ENCODE measurements at regions not wholly inside any gene's neighbourhood (a gene's known extent, or its start where the extent isn't known, plus 50 kb on each side); places are given as distances from the start of the nearest gene placed in this dataset.

DNA sequence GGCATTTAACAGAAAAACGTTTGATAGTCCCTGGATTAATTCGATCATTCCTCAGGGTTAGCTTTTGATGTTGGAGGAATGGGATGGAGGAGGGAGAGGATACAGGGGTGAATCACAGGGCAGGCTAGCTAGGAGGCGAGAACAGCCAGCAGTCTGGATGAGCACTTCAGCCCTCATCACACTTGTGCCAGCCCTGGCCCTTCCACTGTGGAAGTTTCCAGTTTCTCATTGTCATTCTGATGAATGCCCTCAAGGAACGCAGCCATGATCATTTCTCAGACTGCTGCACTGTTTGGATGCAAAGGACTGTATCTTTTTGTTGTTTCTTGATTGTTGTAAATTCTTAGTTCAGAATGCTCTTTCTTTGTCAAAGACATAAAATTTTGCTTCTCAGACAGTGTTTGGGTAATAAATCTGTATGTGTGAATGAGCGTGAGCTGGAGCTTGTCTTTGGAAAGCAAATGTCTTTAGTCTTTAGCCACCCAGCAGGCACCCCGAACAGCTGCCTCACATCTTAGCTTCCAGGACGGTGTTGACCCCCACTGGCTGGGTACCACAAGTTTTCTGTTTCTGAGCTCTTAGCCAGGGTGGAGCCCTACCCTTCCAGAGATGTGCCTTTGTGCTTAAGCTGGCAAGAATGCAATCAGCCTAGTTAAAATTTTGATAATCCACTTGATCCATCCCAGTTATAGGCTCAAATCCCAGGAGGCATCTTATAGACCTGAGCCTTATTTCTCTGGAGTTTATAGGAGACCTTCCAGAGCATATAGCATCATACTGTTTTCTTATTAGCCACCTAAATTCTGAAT lies 121.1 kb downstream of the PDCD6IP start:
- no peaks in the 10 kb centered on the region for H3K36me3 Mint-ChIP-seq
- H3K4me3 Mint-ChIP-seq: no peak overlapping the region
- H3K27me3 Mint-ChIP-seq: no peaks in the 10 kb centered on the region
- H3K27ac Mint-ChIP-seq: no peak overlapping the region
- H3K9me3 Mint-ChIP-seq (ENCODE audit: low read depth): no peaks in the 10 kb centered on the region
- H3K4me1 Mint-ChIP-seq (ENCODE audit: low read depth): no peaks in the 10 kb centered on the region

DNA sequence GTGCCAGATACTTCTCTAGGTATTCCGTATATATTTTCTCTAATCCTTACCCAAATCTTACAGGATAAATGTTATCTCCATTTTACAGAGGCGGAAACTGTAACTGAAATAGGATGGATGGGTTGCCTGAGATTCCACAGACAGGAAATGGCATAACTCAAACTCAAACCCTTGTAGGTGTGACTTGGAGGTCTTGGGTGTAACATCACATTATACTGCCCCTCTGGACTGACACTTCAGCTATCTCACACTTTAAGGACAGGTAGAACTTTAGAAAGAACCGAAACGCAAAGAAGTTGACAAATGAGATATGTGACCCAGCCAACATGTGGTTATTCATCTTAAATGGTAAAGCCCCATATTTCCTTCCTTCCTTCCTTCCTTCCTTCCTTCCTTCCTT lies 122.1 kb downstream of the PDCD6IP start:
- Mint-ChIP-seq H3K27ac (no peak overlapping the region), H3K36me3 (no peaks in the 10 kb centered on the region), H3K9me3 (ENCODE audit: low read depth) (no peaks in the 10 kb centered on the region)

DNA sequence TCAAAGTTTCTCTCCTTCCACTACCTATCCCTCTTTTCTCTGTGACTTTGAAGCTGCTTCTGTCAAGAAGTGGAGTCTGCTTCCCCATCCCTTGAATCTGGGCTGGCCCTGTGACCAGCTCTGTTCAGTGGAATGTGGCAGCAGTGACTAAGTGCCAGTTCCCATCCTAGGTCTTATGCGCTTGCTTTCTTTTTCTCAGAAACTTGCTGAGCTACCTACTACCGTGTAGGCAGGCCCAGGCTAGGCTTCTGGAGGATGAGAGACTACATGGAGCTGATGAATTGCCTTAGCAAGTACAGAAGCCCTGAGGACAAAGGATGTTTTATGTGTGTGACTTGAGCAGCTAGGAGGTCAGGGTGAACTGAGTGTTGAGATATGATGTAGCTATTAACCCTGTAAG lies 123.2 kb downstream of the PDCD6IP start:
- Mint-ChIP-seq H3K4me3 (no peak overlapping the region), H3K27me3 (no peaks in the 10 kb centered on the region), H3K4me1 (ENCODE audit: low read depth) (no peaks in the 10 kb centered on the region), H3K27ac (no peak overlapping the region), H3K36me3 (no peaks in the 10 kb centered on the region), H3K9me3 (ENCODE audit: low read depth) (no peaks in the 10 kb centered on the region)

More for the DNA sequence above, 122.1 kb downstream of the PDCD6IP start:
- no peaks in the 10 kb centered on the region for H3K27me3 Mint-ChIP-seq
- no peaks in the 10 kb centered on the region for H3K4me1 Mint-ChIP-seq (ENCODE audit: low read depth)
- H3K4me3 Mint-ChIP-seq: no peak overlapping the region

DNA sequence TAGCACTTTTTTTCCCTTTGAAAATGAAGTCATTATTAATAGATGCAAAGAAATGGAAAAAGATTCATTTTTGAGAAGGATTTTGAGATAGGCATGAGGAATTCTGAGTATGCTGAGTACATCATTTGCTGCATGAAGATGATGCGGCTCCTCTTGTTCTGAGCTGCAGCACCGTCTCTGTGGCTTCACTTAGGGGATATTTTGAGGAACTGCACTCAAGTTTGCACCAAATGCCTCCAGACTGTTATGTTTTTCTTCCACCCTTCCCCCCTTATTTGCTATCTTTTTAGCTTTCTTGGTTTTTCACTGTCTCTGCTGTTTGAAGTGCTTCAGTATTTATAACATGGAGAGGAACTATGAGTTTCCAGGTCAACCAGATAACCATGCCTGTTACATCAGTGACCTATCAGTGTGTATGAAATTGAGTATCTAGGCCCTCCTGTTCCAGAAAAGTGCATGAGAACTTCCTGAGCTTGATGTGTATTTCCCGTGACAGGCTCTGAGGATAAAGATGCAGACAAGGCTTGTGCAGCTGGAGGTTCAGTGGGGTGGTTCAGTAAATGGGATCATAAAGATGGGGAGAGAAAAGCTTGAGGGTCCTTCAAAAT lies 128.7 kb downstream of the PDCD6IP start:
- Mint-ChIP-seq H3K27ac (no peak overlapping the region), H3K27me3 (peaks cover 2% of the 10 kb centered on the region), H3K4me1 (ENCODE audit: low read depth) (no peaks in the 10 kb centered on the region), H3K4me3 (no peak overlapping the region), H3K36me3 (no peaks in the 10 kb centered on the region), H3K9me3 (ENCODE audit: low read depth) (no peaks in the 10 kb centered on the region)

DNA sequence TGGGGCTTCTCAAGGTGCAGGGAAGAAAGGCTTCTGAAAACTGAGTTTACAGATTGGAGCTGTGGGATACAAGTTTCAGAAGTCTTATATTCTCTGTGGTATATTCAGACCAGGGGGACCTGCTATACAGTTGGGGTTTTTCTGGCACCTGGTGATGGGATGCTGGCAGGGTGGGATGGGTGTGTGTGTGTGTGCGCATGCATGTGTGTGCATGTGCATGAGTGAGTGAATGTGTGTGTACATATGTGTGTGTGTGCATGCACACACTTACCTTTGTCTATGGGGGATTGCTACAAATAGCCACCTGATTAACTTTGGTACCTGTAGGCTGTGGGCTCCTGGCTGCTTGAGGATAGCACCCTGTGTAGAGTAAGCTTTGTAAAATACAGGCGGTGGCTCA lies 131.4 kb downstream of the PDCD6IP start:
- Mint-ChIP-seq H3K27ac (no peak overlapping the region), H3K27me3 (peaks cover 2% of the 10 kb centered on the region), H3K36me3 (no peaks in the 10 kb centered on the region), H3K4me1 (ENCODE audit: low read depth) (no peaks in the 10 kb centered on the region), H3K9me3 (ENCODE audit: low read depth) (no peaks in the 10 kb centered on the region), H3K4me3 (no peak overlapping the region)

DNA sequence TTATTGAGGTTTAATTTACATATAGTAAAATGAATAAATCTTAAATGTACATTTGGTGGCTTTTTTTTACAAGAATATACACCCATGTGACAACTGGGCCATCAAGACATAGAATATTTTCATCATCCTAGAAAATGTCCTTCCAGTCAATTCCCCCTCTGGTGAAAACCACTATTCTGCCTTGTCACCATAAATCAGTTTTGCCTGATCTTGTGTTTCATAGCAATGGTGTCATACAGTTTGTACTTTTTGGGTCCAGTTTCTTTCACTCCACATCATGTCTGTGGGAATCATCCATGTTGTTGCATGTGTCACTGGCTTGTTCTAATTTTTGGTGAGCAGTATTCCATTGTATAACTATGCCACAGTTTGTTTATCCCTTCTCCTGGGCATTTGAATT lies 133.1 kb downstream of the PDCD6IP start:
- Mint-ChIP-seq H3K27me3 (peaks cover 2% of the 10 kb centered on the region), H3K4me1 (ENCODE audit: low read depth) (no peaks in the 10 kb centered on the region), H3K4me3 (no peak overlapping the region), H3K9me3 (ENCODE audit: low read depth) (no peaks in the 10 kb centered on the region), H3K27ac (no peak overlapping the region), H3K36me3 (peaks cover 2% of the 10 kb centered on the region)

DNA sequence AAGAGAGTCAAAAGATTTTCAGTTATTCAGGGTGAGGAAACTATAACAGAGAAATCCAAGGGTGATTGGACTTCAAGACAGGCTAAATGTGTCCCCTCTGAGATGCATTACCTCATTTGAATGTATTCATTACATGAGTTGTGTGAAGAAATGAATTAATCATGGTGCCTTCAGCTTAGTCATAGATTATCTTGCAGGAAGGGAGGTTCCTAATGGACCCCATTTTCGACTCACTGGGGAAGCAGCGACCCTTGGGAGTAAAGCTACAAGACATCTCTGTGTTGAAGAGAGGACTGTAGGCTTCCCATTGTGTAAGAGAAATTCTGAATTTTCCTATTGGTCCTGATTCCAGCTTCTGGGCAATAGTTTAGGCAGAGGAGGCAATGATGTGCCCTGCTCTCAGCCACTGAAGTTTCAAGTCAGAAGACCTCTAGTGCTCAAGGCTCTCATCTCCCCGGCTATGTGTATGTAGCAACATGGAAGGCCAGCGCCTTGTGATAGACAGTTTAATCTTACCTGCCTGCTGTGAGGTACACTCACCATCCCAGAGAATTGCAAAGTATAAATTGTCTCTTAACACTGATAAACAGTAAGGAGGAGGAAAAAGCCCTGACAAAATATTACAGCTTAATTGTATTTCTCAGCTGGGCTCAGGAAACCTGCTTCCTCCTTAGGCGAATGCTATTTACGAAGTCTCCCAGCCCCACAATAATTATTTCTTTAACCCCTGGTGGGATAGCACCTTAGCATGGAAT lies 133.8 kb downstream of the PDCD6IP start:
- Mint-ChIP-seq H3K27ac (no peak overlapping the region), H3K27me3 (peaks cover 2% of the 10 kb centered on the region), H3K9me3 (ENCODE audit: low read depth) (no peaks in the 10 kb centered on the region), H3K36me3 (peaks cover 2% of the 10 kb centered on the region), H3K4me3 (no peak overlapping the region), H3K4me1 (ENCODE audit: low read depth) (no peaks in the 10 kb centered on the region)

DNA sequence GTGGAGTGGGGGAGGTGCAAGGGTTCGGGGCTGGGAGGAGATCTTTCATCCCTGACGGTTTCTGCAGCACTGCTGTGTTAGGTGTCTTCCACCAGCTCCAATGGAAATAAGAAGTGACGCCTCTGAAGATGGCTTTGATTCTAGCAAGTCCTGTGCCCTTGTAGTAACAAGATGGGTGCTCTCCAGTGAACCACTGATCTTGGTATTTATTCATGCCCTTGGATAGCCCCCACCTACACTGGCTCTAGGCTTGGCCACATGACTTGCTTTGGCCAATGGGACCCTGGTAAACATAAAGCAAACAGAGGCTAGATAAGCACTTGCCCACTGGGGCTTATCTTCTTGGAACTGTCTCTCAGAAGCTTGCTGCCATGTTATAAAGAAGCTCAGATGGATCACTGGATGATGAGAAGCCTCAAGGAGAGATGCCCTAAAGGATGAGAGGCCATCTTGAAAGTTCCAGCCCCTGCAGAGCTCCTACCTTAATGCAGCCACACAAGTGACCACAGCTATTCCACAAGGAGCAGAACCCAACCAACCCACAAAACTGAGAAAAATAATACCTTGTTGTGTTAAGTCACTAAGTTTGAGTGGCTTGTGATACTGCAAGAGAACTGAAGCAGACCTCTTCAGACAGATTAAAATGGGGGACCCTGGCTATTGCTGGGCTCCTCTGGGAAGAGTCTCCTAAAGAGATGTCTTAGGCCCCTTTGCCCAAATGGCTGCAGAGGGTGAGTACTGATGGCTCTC lies 137.9 kb downstream of the PDCD6IP start:
- H3K27me3 Mint-ChIP-seq: no peaks in the 10 kb centered on the region
- no peaks in the 10 kb centered on the region for H3K9me3 Mint-ChIP-seq (ENCODE audit: low read depth)
- H3K4me1 Mint-ChIP-seq (ENCODE audit: low read depth): no peaks in the 10 kb centered on the region
- H3K4me3 Mint-ChIP-seq: no peak overlapping the region
- H3K27ac Mint-ChIP-seq: no peak overlapping the region
- peaks cover 2% of the 10 kb centered on the region for H3K36me3 Mint-ChIP-seq

DNA sequence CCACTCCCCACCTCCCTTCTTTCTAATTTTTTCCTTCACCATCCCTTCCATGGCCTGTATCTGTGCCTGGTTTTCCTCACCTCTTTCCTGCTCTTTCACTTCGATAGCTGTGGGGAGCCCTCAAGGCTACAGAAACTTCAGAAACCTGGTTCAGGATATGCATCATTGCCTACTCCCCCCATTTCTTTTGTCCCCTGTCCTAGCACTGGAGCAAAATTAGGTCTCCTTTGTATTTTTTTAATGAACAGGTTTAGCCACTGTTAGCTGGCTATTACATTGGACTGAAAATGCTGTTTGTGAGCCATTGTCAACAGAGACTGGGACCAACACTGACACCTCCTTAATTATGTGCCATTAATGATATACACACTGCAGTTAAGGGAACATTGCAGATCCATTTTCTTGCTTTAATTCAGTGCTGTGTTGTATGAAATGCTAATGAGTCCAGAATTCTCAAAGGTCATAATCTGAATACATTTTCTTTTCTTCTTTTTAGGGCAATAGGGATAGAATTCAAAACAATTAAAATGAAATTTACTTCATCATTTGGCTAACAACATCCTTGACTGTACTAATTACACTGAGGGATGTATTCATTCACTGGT lies 138.6 kb downstream of the PDCD6IP start:
- peaks cover 2% of the 10 kb centered on the region for H3K36me3 Mint-ChIP-seq

DNA sequence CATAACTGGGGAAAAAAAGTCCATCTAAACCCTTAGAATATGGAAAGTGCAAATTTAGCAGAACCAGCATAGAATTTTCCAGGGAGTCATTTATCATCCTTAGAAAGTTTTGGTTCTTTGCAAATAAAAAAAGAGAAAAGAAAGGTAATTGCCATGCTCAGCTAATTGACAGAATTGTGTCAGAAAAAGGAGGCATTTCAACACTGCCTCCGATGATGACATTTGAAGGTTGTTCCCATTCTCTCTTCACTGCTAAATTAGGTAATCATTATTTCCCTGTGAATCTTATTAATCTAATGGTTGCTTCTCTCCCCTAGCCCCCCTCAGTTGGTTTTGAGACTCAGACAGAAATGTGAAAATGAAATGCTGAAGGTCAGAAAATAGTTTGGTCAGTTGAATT lies 139.2 kb downstream of the PDCD6IP start:
- peaks cover 2% of the 10 kb centered on the region for H3K36me3 Mint-ChIP-seq
- H3K4me3 Mint-ChIP-seq: no peak overlapping the region
- H3K27ac Mint-ChIP-seq: no peak overlapping the region
- no peaks in the 10 kb centered on the region for H3K27me3 Mint-ChIP-seq
- H3K4me1 Mint-ChIP-seq (ENCODE audit: low read depth): no peaks in the 10 kb centered on the region
- H3K9me3 Mint-ChIP-seq (ENCODE audit: low read depth): no peaks in the 10 kb centered on the region

More for the DNA sequence above, 138.6 kb downstream of the PDCD6IP start:
- H3K4me1 Mint-ChIP-seq (ENCODE audit: low read depth): no peaks in the 10 kb centered on the region
- no peak overlapping the region for H3K27ac Mint-ChIP-seq
- no peaks in the 10 kb centered on the region for H3K9me3 Mint-ChIP-seq (ENCODE audit: low read depth)
- no peaks in the 10 kb centered on the region for H3K27me3 Mint-ChIP-seq
- H3K4me3 Mint-ChIP-seq: no peak overlapping the region

DNA sequence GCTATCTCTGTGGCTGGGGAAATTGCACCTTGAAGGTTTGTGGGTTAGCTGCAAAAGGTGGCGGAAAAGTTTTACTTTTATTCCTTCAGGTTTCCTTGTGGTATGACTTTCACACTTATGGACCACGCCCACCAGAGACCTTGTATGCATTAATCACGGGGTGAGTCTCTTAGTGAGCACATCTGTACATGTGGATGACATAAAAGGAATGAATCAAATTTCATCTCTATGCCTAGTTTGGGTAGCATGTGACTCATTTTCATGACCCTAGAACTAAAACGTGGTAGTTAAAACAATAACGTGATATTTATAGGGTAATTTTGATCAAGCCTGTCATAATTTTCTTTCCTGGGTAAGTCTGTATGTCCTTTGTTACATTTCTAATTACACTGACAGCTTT lies 141.7 kb downstream of the PDCD6IP start:
- Mint-ChIP-seq H3K9me3 (ENCODE audit: low read depth) (no peaks in the 10 kb centered on the region), H3K4me1 (ENCODE audit: low read depth) (no peaks in the 10 kb centered on the region), H3K4me3 (no peak overlapping the region), H3K36me3 (peaks cover 2% of the 10 kb centered on the region), H3K27ac (no peak overlapping the region), H3K27me3 (peaks cover 3% of the 10 kb centered on the region)

DNA sequence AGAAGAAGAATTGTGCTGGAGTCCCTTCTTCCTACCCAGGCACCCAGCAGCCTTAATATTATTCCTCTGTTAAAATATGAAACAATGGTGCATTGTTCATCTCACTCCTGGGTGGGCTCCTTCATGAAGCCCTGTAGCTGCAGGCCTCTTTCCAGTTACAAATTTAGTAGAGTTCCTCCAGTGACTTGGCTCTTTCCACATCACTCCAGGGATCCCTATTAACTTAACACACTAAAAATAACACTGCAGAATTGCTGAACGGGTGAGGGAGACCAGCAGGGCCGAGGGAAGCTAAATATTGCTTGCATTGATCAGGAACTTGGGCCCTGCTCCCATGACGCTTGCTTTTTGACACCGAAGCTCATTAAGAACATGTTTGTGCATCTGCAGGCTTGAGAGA lies 142.3 kb downstream of the PDCD6IP start:
- Mint-ChIP-seq H3K4me1 (ENCODE audit: low read depth) (no peaks in the 10 kb centered on the region), H3K9me3 (ENCODE audit: low read depth) (no peaks in the 10 kb centered on the region), H3K27ac (no peak overlapping the region), H3K36me3 (no peaks in the 10 kb centered on the region), H3K27me3 (peaks cover 3% of the 10 kb centered on the region), H3K4me3 (no peak overlapping the region)

DNA sequence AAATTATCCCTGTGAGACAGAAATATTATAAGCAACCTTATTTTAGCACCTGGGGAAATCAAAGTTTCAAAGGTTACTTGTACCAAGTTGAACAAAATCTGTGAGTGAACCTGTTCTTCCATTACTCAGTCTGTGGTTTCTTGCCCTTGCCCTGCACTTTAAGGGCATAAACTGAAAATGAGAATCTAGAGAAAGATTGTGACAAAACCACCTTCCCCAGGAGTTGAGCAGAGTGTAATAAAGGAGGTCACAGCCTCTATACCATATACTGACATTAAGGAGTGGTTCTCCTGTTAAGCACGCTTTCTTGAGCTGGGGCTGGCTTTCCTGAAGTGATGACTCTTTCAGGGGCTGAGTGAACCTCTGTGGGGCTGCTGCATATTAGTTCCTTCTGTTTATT lies 143.4 kb downstream of the PDCD6IP start:
- H3K36me3 Mint-ChIP-seq: no peaks in the 10 kb centered on the region
- no peaks in the 10 kb centered on the region for H3K9me3 Mint-ChIP-seq (ENCODE audit: low read depth)

DNA sequence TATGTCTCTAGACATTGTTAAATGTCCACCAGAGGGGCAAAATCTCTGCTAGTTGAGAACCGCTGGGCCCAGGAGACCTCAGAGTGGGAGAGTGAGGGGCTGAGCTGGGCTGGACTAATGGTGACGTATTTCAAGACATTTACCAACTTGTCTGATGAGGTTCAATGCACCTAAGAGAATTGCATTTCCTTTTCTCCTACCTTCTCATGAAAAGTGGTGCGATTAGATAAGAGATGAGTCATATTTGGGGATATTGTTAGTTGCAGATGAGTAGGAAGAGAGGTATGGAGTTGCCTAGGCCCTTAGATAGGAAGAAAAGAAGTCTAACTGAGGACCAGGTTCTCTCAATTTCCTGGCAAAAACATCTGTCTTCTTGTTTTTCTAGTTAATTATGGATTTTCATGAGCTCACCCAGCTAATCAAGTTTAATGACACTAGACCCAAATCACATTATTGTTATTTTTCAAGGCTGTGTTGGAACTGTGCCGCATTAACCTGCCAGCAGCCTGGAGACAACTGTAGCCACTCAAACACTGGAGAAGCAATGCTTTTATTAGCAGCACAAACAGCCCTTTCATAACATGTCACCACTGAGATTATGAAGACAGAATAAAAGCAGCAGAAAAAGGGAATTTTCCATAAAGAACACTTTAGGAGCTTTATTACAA lies 144.2 kb downstream of the PDCD6IP start:
- no peak overlapping the region for H3K4me3 Mint-ChIP-seq
- H3K9me3 Mint-ChIP-seq (ENCODE audit: low read depth): no peaks in the 10 kb centered on the region
- H3K27me3 Mint-ChIP-seq: peaks cover 3% of the 10 kb centered on the region

More for the DNA sequence above, 143.4 kb downstream of the PDCD6IP start:
- H3K4me3 Mint-ChIP-seq: no peak overlapping the region
- H3K27me3 Mint-ChIP-seq: peaks cover 3% of the 10 kb centered on the region
- H3K4me1 Mint-ChIP-seq (ENCODE audit: low read depth): no peaks in the 10 kb centered on the region
- no peak overlapping the region for H3K27ac Mint-ChIP-seq

More for the DNA sequence above, 144.2 kb downstream of the PDCD6IP start:
- Mint-ChIP-seq H3K4me1 (ENCODE audit: low read depth) (no peaks in the 10 kb centered on the region), H3K27ac (no peak overlapping the region), H3K36me3 (no peaks in the 10 kb centered on the region)

All from activated naive CD8-positive, alpha-beta T cell (primary cell).